PC-3 (cell line): ENCODE measurements at regions not wholly inside any gene's neighbourhood (a gene's known extent, or its start where the extent isn't known, plus 50 kb on each side); places are given as distances from the start of the nearest gene placed in this dataset.

Experiments
- ATAC-seq: fragments of 200-7000 bp; cut with Tn5 transposase; 2 replicates; pipeline ENCODE4 v1.9.1; 2020; ENCODE audit warnings: mild to moderate bottlenecking, moderate library complexity
- BruUV-seq: library from RNA; stranded (reverse); fragments of 400-500 nt; replicated peaks from 2 replicates; lab custom pipeline; 2021; lab: Mats Ljungman, UMichigan
- CTCF ChIA-PET: fragments of 300-600 bp; sonication (Branson Sonifier 250); formaldehyde crosslinking; loops from one replicate; lab custom pipeline; 2022; ENCODE audit warnings: antibody characterized with exemption; lab: Charles Lee
- POLR2A ChIA-PET: fragments of 300-600 bp; sonication (Branson Sonifier 250); formaldehyde crosslinking; loops from one replicate; lab custom pipeline; 2022; ENCODE audit warnings: antibody characterized with exemption; ENCODE audit not compliant: unreplicated experiment; lab: Charles Lee
- DNase-seq: peaks from one replicate; pipeline ENCODE4 v3.0.0-alpha.2; 2015
- H2AFZ ChIP-seq: fragments of 300-600 bp; sonication (generic); 2 replicates; pipeline ENCODE4 v1.6.0; 2016; ENCODE audit warnings: antibody characterized with exemption, low read length
- H3F3A ChIP-seq: fragments of 300-600 bp; sonication (generic); one replicate; pipeline ENCODE4 v1.6.0; 2017; ENCODE audit warnings: antibody characterized with exemption, low read length, control low read depth, mild to moderate bottlenecking; ENCODE audit not compliant: unreplicated experiment
- H3K27ac ChIP-seq: fragments of 300-600 bp; sonication (generic); 2 replicates; pipeline ENCODE4 v1.5.1; 2016; ENCODE audit warnings: mild to moderate bottlenecking, low read length
- H3K27me3 ChIP-seq: fragments of 300-600 bp; sonication (generic); 2 replicates; pipeline ENCODE4 v1.6.1; 2016; ENCODE audit warnings: low read length, mixed read lengths
- H3K36me3 ChIP-seq: fragments of 300-600 bp; sonication (generic); 2 replicates; pipeline ENCODE4 v1.6.1; 2016; ENCODE audit warnings: low read depth, mixed run types, low read length, mixed read lengths
- H3K4me1 ChIP-seq: fragments of 300-600 bp; sonication (generic); 2 replicates; pipeline ENCODE4 v1.5.1; 2016; ENCODE audit warnings: low read length; ENCODE audit not compliant: insufficient read depth
- H3K4me2 ChIP-seq: fragments of 300-600 bp; sonication (generic); 2 replicates; pipeline ENCODE4 v1.6.0; 2016; ENCODE audit warnings: low read length
- H3K4me3 ChIP-seq: fragments of 300-600 bp; sonication (generic); 2 replicates; pipeline ENCODE4 v1.5.1; 2016; ENCODE audit warnings: mild to moderate bottlenecking, low read length, mixed read lengths
- H3K79me2 ChIP-seq: fragments of 300-600 bp; sonication (generic); 2 replicates; pipeline ENCODE4 v1.6.1; 2017; ENCODE audit warnings: low read length, mixed read lengths
- H3K9ac ChIP-seq: fragments of 300-600 bp; sonication (generic); 2 replicates; pipeline ENCODE4 v1.6.0; 2016; ENCODE audit warnings: mild to moderate bottlenecking, low read length
- H3K9me2 ChIP-seq: fragments of 300-600 bp; sonication (generic); replicated peaks from 2 replicates; pipeline ENCODE4 v1.6.1; 2016; ENCODE audit warnings: mixed run types, low read length, mixed read lengths
- H3K9me3 ChIP-seq: fragments of 300-600 bp; sonication (generic); 2 replicates; pipeline ENCODE4 v1.6.1; 2016; ENCODE audit warnings: low read length, mixed read lengths
- H4K20me1 ChIP-seq: fragments of 300-600 bp; sonication (generic); 2 replicates; pipeline ENCODE4 v1.6.1; 2016; ENCODE audit warnings: low read length, mixed read lengths
- CTCF ChIP-seq: fragments of 300-600 bp; sonication (generic); conservative IDR thresholded peaks from 2 replicates; pipeline ENCODE4 v1.5.1; 2017; ENCODE audit warnings: antibody characterized with exemption, low read depth, mild to moderate bottlenecking, low read length
- EZH2 ChIP-seq: fragments of 300-600 bp; sonication (generic); IDR thresholded peaks from one replicate; pipeline ENCODE4 v1.6.1; 2017; ENCODE audit warnings: antibody characterized with exemption, mild to moderate bottlenecking, low read length; ENCODE audit not compliant: unreplicated experiment
- EZH2phosphoT487 ChIP-seq: fragments of 300-600 bp; sonication (generic); IDR thresholded peaks from 2 replicates; pipeline ENCODE4 v1.6.1; 2018; ENCODE audit warnings: mild to moderate bottlenecking, antibody characterized with exemption, low read length, borderline replicate concordance
- intact Hi-C: fragments of 100-400 bp; cut with micrococcal nuclease; formaldehyde crosslinking; loops from 2 replicates; pipeline ENCODE4 v1.9.0; 2023

DNA sequence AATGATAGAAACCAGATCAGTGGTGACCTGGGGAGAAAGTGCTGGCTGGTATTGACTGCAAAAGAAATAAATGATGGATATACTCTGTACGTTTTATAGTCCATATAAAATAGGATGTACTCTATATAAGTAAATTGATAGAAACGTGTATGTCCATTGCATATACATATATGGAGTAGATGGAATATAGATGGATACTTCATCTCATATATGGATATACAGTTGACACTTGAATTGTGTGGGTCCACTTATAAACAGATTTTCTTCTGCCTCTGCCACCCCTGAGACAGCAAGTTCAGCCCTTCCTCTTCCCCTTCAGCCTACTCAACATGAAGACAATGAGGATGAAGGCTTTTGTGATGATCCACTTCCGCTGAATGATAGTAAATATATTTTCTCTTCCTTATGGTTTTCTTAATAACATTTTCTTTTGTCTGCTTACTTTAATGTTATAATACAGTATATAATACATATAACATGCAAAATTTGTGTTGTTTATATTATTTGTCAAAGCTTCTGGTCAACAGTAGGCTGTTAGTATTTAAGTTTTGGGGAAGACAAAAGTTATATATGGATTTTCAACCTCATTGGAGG, 76.1 kb upstream of the MYCN start:
- no peak overlapping the region for H3K4me2 ChIP-seq
- ATAC-seq (no peak), DNase-seq (no peak)
- H2AFZ ChIP-seq = no peak overlapping the region
- H3K4me1 ChIP-seq = no peaks in the 10 kb centered on the region
- H3F3A ChIP-seq = no peaks in the 10 kb centered on the region
- ChIA-PET CTCF (no interaction called here), POLR2A (no interaction called here)
- TF ChIP-seq EZH2phosphoT487 = no peak
- TF ChIP-seq EZH2 = no peak
- no peak for TF ChIP-seq CTCF
- BruUV-seq = no TSS peak
- H4K20me1 ChIP-seq = no peaks in the 10 kb centered on the region
- no peaks in the 10 kb centered on the region for H3K36me3 ChIP-seq
- no peaks in the 10 kb centered on the region for H3K27me3 ChIP-seq
- H3K79me2 ChIP-seq = no peaks in the 10 kb centered on the region
- H3K4me3 ChIP-seq = no peak overlapping the region
- intact Hi-C loops = no loop called here
- no peak overlapping the region for H3K9ac ChIP-seq
- no peaks in the 10 kb centered on the region for H3K9me3 ChIP-seq
- no peak overlapping the region for H3K27ac ChIP-seq
- no peaks in the 10 kb centered on the region for H3K9me2 ChIP-seq

DNA sequence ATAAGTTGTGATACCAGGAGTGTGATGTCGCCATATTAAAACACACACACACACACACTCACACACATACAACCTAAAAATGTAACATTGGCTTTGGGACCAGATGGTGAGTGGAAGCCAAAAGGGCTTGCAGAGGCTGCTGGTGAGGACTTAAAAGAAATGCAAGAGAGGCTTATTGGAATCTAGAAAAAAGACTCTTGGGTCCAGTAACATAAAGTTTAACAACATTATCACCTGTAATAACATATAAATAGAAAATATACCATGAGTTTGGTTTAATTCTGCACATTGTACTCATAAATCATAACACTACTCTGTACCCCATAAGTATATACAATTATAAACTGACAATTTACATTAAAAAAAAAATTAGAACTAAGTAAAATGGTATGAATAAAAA, 74.4 kb upstream of the MYCN start:
- no peak for ATAC-seq
- CTCF ChIA-PET = no interaction called here
- no TSS peak for BruUV-seq

DNA sequence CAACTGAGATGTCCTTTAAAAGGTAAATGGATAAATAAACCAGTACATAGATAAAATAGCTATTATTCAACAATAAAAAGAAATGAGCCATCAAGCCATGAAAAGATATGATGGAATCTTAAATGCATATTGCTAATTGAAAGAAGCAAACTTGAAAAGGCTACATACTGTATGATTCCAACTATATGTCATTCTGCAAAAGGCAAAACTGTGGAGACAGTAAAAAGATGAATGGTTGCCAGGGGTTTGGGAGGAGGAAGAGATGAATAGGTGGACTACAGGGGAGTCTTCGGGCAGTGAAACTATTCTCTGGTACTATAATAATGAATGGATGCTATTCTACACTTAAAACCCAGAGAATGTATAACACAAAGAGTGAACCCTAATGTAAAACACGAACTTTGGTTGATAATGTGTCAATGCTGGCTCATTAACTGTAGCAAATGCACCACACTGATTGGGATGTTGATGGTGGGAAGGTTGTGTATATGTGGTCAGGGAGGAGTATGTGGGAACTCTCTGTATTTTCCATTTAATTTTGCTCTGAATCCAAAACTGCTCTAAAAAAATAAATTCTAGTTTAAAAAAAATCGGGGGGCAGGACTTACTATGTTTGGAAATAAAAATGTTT, 73.7 kb upstream of the MYCN start:
- ChIA-PET CTCF (no interaction called here), POLR2A (no interaction called here)
- no TSS peak for BruUV-seq
- DNase-seq (no peak), ATAC-seq (no peak)
- Histone ChIP-seq H3K4me1 (no peaks in the 10 kb centered on the region), H3F3A (no peaks in the 10 kb centered on the region), H3K79me2 (no peaks in the 10 kb centered on the region), H3K36me3 (no peaks in the 10 kb centered on the region), H3K4me2 (no peak overlapping the region), H4K20me1 (no peaks in the 10 kb centered on the region), H3K27ac (no peak overlapping the region), H2AFZ (no peak overlapping the region), H3K27me3 (no peaks in the 10 kb centered on the region), H3K9me2 (no peaks in the 10 kb centered on the region), H3K9ac (no peak overlapping the region), H3K9me3 (no peaks in the 10 kb centered on the region), H3K4me3 (no peak overlapping the region)
- intact Hi-C loops = no loop called here
- TF ChIP-seq EZH2phosphoT487 (no peak), EZH2 (no peak), CTCF (no peak)

More for the DNA sequence above, 74.4 kb upstream of the MYCN start:
- H2AFZ ChIP-seq = no peak overlapping the region
- no peak overlapping the region for H3K27ac ChIP-seq
- no peak for DNase-seq
- H4K20me1 ChIP-seq = no peaks in the 10 kb centered on the region
- H3K4me2 ChIP-seq = no peak overlapping the region
- H3K9ac ChIP-seq = no peak overlapping the region
- H3K4me3 ChIP-seq = no peak overlapping the region
- no peak for TF ChIP-seq EZH2phosphoT487
- no peaks in the 10 kb centered on the region for H3K79me2 ChIP-seq
- POLR2A ChIA-PET = no interaction called here
- H3K9me2 ChIP-seq = no peaks in the 10 kb centered on the region
- H3F3A ChIP-seq = no peaks in the 10 kb centered on the region
- intact Hi-C loops = no loop called here
- no peaks in the 10 kb centered on the region for H3K27me3 ChIP-seq
- H3K36me3 ChIP-seq = no peaks in the 10 kb centered on the region
- no peaks in the 10 kb centered on the region for H3K9me3 ChIP-seq
- H3K4me1 ChIP-seq = no peaks in the 10 kb centered on the region
